ENCODE measurements at regions not wholly inside any gene's neighbourhood (a gene's known extent, or its start where the extent isn't known, plus 50 kb on each side); places are given as distances from the start of the nearest gene placed in this dataset.
A peak's percentile ranks its signal among the peaks of the same experiment; 100 is the strongest.

DNA sequence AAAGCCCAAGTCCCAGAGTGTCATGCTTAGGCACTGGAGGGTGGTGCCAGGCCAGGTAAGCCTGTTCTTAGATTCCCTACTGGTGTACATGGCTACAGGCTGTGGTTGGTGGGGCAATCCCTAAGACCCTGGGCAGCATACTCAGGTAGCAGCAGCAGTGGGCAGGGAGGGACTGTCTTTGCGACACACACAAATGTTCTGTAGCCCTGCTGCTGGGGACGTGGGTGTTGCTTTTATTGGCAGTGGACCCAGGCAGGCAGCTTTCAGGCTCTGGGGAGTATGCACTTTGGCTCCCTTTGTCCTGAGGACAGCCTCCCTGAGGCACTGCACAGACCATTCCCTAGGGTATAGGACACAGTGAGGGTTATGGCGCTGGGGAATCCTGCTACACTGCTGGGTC is 137.1 kb upstream of the ADAMTS19 start:
- no peak for DNase-seq (ENCODE audit: low read depth)

DNA sequence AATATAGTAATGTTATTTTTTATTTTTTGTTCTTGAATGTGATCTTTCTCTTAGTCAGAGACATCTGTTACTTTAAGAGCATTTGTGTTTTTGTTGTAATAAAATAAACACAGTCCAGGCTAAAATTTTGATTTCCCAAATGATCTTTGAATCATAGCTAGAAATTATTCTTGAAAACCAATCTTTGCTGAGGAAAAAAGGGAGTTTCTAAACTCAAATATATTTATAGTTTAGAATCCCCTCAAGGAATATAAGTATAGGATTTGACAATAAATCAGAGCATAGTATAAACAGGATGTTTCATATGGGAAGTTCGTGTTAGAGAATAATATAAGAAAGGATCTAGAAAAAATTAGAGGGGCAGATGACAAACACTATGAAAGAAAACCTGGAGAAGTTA is 118.8 kb upstream of the ADAMTS19 start:
- no peak for DNase-seq (ENCODE audit: low read depth)

- no peak for DNase-seq (ENCODE audit: low read depth)
These were observed 117.3 kb upstream of the ADAMTS19 start for GRCh38 chr5:129342796-129343195.

DNA sequence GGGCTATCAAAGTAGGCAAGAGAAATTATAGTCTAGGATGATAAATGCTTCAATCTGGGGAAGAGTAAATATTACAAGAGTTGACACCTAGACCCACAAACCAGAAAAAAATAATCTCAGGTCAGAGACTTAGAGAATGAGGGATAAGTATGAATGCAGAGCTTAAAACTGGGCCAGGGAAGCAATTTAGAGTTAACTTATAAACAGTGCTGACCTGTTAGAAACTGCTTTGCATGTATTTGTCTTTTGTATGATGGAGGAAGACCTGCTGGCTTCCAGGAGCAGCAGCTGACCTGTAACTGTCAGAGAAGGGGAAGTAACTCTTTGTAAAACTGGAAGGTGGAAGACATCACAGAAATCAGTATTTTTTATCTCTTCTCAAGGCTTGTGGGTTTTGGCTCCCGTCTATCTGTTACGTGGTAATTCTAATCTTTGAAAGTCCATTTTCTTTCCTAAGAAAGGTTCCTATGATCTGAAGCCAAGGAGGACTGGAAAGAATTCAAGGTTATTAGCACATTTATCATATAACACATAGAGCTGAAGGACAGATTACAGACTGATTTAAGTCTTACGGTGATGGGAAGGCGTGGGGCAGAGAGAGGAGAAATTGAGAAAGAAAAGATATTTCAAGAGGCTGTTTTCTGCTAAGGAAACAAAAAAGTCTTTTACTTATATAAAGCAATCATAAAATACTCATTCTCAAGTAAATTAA is 114.7 kb upstream of the ADAMTS19 start:
- DNase-seq (ENCODE audit: low read depth), result no peak

DNA sequence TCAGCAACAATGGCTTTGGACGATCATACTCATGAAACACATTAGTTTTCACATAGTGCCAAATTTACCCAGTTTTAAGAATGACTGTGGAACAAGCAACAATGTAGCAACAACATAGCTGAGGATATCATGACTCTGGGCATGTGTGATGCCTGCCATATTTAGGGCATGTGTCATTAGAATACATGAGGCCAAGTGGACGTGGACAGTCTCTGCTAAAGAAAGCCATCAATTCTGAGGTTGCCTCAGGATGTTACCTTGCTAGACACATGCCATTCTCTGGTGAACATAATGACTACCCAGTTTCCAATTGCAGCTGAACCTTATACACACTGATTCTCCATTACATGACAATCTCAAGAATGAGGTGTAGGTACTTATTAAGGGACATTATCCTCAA is 103.3 kb upstream of the ADAMTS19 start:
- DNase-seq (ENCODE audit: low read depth), result no peak

DNA sequence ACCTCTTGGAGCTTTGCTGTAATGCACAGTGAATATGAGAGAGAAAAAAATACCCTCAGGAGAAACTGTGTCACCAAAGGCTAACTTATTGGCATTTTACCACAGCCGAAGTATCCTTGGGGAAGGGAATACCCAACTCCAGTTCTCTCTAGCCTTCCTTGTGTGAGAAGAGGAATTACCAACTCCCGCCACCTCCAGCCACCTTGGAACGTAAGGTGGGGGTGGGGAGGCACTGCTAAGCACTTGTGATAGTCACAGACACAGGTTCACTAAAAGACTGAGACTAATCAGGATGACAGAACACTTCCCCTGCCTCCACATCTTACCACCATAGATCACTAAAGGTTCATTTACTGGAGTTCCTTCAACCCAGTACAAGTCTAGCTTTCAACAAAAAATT is 102.0 kb upstream of the ADAMTS19 start:
- no peak for DNase-seq (ENCODE audit: low read depth)

- no peak for DNase-seq (ENCODE audit: low read depth)
These were observed 100.6 kb upstream of the ADAMTS19 start for GRCh38 chr5:129359450-129359849.

- peak; percentile 2 for DNase-seq (ENCODE audit: low read depth)
These were observed 98.6 kb upstream of the ADAMTS19 start for GRCh38 chr5:129361441-129362025.

GRCh38 chr5:129362456-129362855 is 97.6 kb upstream of the ADAMTS19 start:
- DNase-seq (ENCODE audit: low read depth), result no peak

DNA sequence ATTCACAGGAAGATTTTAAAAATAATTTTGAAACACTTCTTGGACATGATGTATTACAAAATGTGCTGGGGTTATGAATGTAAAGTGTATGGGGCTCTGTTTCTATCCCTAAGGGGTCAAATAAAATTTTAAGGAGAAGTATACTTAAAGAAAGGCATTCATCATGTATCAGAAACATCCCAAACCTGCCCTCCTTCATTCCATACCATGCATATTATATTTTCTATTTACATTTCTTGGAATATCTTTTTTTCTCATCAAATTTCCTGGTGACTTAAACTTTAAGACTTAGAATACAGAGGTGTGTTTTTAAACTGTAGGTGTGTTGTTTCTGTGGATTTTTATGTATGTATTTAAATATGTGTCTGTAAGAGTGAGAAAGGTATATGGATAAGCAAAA is 96.1 kb upstream of the ADAMTS19 start:
- DNase-seq (ENCODE audit: low read depth), result no peak

DNA sequence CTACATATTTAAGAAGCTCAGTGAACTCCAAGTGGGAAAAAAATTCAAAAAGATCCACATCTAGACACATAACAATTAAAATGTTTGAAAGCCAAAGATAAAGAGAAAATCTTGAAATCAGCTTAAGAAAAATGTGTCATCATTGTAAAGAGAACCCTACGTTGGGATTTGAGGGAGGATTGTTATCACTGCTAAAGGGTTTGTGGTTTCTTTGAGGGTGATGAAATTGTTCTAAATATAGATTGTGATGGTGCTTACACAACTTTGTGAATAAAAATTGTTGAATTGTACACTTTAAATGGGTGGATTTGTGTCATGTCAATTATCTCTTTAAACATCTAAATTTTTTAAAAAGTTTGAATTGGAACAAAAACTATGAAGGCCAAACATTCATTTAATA is 92.2 kb upstream of the ADAMTS19 start:
- DNase-seq (ENCODE audit: low read depth), result peak; percentile 30

GRCh38 chr5:129372025-129372424 is 88.1 kb upstream of the ADAMTS19 start:
- no peak for DNase-seq (ENCODE audit: low read depth)

- DNase-seq (ENCODE audit: low read depth), result no peak
These were observed 82.6 kb upstream of the ADAMTS19 start for GRCh38 chr5:129377504-129377903.

DNA sequence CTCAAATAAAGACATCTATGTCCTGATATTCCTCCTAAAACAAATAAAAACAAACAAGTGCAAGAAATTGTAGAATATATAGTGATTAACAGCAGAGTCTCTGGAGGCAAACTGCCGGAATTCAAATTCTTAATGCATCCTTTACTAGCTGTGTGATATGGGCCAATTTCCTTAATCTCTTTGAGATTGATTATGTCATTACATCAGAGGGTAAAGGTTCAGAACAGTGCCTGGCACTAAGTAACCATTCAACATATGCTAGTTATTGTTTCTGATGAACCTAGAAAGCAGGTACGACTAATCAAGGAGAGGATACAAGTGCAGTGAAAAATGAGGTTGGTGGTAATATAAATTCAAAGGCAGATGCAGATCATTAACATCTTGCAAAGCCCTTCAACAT is 81.1 kb upstream of the ADAMTS19 start:
- no peak for DNase-seq (ENCODE audit: low read depth)

DNA sequence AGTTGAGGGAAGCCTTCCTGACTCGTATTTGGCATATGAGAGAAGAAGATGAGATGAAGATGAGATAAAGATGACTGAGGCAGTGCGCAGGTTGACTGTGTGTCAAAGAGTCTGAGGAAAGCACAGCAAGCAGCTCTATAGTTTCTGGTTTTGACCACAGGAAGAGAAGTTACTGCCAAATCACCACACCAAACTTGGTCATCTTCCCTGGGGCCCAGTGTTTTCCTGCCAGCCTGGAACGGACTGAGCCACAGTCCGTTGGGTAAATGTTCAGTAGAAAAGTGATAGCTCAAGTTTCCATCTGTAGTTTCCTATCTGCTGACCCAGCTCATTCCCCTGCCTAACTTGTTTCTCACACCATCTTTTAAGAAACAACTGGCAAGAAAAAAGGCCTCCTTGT is 80.7 kb upstream of the ADAMTS19 start:
- peak; percentile 62 for DNase-seq (ENCODE audit: low read depth)

GRCh38 chr5:129382921-129383672 is 77.0 kb upstream of the ADAMTS19 start:
- DNase-seq (ENCODE audit: low read depth), result peak; percentile 35

GRCh38 chr5:129384193-129384592 is 75.9 kb upstream of the ADAMTS19 start:
- no peak for DNase-seq (ENCODE audit: low read depth)

DNA sequence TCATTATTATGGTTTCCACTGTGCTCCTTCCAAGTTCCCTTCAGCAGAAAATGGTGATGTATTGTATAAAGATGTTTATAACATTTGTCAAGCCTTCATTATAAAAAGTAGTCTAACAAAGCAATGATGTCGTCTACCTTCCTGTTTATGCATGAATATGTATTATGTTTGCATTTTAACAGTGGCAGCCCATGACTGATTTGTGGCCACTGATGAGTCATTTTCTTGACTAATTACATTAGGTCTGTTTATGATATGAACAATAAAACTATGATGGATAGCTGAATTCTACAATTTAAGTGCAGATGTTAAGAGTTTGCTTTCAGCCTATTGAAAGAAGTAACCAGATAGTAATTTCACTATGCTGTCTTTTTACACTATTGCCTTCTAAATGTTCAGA is 75.4 kb upstream of the ADAMTS19 start:
- DNase-seq (ENCODE audit: low read depth), result peak; percentile 55

- no peak for DNase-seq (ENCODE audit: low read depth)
These were observed 72.2 kb upstream of the ADAMTS19 start for GRCh38 chr5:129387944-129388343.

DNA sequence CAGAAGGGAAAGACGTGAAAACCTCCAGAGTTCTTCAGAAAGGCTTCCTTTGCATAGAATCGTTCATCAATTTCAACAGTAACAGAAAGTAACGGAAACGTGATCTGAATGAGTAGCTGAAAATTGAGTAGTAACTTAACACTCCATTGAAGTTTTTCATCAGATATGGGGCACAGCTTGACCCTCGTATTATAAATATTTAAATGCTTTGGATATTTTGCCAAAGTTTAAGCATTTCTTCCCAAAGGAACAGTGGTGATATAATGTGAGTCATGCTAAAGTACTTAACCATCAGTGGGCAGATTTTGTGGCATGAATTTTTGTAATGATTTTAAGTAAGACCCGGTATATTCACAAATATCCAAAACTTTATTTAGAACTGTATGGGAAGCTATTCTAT is 67.4 kb upstream of the ADAMTS19 start:
- no peak for DNase-seq (ENCODE audit: low read depth)

- no peak for DNase-seq (ENCODE audit: low read depth)
These were observed 64.9 kb upstream of the ADAMTS19 start for GRCh38 chr5:129395247-129395646.

DNA sequence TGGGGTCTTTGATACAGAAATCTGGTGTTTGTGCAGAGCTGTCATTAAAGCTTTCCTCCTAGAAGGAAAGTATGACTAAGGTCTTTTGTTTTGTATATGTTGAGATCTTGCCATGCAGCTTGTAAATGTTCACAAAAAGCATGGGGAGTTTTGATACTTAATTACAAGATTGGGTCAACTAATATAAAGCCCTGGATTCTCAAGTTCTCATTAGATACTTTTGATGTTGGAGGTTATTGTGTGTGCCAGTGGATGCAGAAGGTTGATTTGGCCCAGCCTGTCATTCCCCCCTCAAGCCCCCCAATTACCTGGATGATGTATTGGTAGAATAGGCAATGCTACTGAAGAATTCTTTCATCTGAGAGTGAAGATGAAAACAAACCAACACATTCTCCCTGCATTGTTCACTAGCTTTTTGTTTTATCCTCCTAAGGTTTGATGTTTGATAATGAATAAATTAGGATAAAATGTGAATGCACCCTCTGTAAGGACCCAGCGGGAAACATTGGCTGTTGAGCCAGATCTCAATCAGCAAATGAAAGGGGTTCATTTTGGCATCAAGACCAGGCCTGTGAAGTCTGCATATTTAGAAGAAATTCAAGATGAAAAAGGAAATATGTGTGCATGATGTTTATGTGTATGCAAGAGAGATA is 61.9 kb upstream of the ADAMTS19 start:
- no peak for DNase-seq (ENCODE audit: low read depth)

Data from HT1080 (cell line).